NCI-H1694 treated with DMSO at 0.1 percent for 48 hours (cell line): ENCODE measurements at regions not wholly inside any gene's neighbourhood (a gene's known extent, or its start where the extent isn't known, plus 50 kb on each side); places are given as distances from the start of the nearest gene placed in this dataset.

Source experiments
- DNase-seq: peaks from one replicate; lab custom pipeline; 2025; lab: John Stamatoyannopoulos, UW

GRCh38 chr5:32989815-32990214, 278.7 kb downstream of the NPR3 start:
- DNase-seq: no peak

- no peak for DNase-seq
Measured at GRCh38 chr5:32990593-32991420, 279.7 kb downstream of the NPR3 start.

GRCh38 chr5:32991421-32991815, 280.3 kb downstream of the NPR3 start:
- no peak for DNase-seq

- no peak for DNase-seq
Measured at GRCh38 chr5:32996336-32996735, 285.2 kb downstream of the NPR3 start.

GRCh38 chr5:33008751-33009418, 297.8 kb downstream of the NPR3 start:
- no peak for DNase-seq

GRCh38 chr5:33010846-33011245, 299.7 kb downstream of the NPR3 start:
- no peak for DNase-seq

GRCh38 chr5:33011801-33012200, 300.7 kb downstream of the NPR3 start:
- DNase-seq: no peak

- no peak for DNase-seq
Measured at GRCh38 chr5:33023649-33024048, 312.5 kb downstream of the NPR3 start.

GRCh38 chr5:33032271-33033070, 321.4 kb downstream of the NPR3 start:
- DNase-seq: no peak

- DNase-seq: no peak
Measured at GRCh38 chr5:33033516-33033915, 322.4 kb downstream of the NPR3 start.

GRCh38 chr5:33034777-33035176, 323.7 kb downstream of the NPR3 start:
- no peak for DNase-seq

GRCh38 chr5:33035851-33036527, 324.9 kb downstream of the NPR3 start:
- DNase-seq: no peak

- DNase-seq: no peak
Measured at GRCh38 chr5:33037076-33037475, 326.0 kb downstream of the NPR3 start.

GRCh38 chr5:33041586-33041985, 330.5 kb downstream of the NPR3 start:
- DNase-seq: no peak

GRCh38 chr5:33043343-33043997, 332.3 kb downstream of the NPR3 start:
- DNase-seq: no peak

GRCh38 chr5:33046091-33046490, 335.0 kb downstream of the NPR3 start:
- DNase-seq: no peak

GRCh38 chr5:33048315-33048714, 337.2 kb downstream of the NPR3 start:
- DNase-seq: no peak

GRCh38 chr5:33049298-33049697, 338.2 kb downstream of the NPR3 start:
- DNase-seq: no peak

GRCh38 chr5:33049842-33050241, 338.7 kb downstream of the NPR3 start:
- DNase-seq: no peak

- DNase-seq: no peak
Measured at GRCh38 chr5:33059081-33059480, 348.0 kb downstream of the NPR3 start.

- no peak for DNase-seq
Measured at GRCh38 chr5:33065131-33065530, 354.0 kb downstream of the NPR3 start.

- DNase-seq: no peak
Measured at GRCh38 chr5:33067291-33067690, 356.2 kb downstream of the NPR3 start.
